Natural killer cell (primary cell): ENCODE measurements at regions not wholly inside any gene's neighbourhood (a gene's known extent, or its start where the extent isn't known, plus 50 kb on each side); places are given as distances from the start of the nearest gene placed in this dataset.

Experiments used
- ATAC-seq, 3 donors: fragments of 150-1000 bp in 2 of 3; fragments of 200-7000 bp in 1 of 3; cut with Tn5 transposase; 1 replicate in 1 of 3; 2 replicates in 2 of 3; pipeline ENCODE4 v1.10.0; 2021; ENCODE audit warnings: mild to moderate bottlenecking in 2 of 3, moderate library complexity in 2 of 3
- DNase-seq, 2 donors: peaks; one replicate each; pipeline versions ENCODE4 v3.0.0 to v3.0.0-alpha.2; 2013 to 2021; ENCODE audit warnings: mixed read lengths in 1 of 2
- H3K27ac ChIP-seq: one replicate; pipeline ENCODE4 v1.5.1; 2013; ENCODE audit warnings: mild to moderate bottlenecking, low read length
- H3K27me3 ChIP-seq: one replicate; pipeline ENCODE4 v1.6.1; 2013; ENCODE audit warnings: low read length; ENCODE audit not compliant: control insufficient read depth, insufficient read depth
- H3K36me3 ChIP-seq: one replicate; pipeline ENCODE4 v1.6.1; 2013; ENCODE audit warnings: low read length; ENCODE audit not compliant: control insufficient read depth, insufficient read depth
- H3K4me1 ChIP-seq: one replicate; pipeline ENCODE4 v1.6.1; 2013; ENCODE audit warnings: low read length; ENCODE audit not compliant: control insufficient read depth, insufficient read depth
- H3K4me3 ChIP-seq: one replicate; pipeline ENCODE4 v1.5.1; 2013; ENCODE audit warnings: low read length
- H3K9me3 ChIP-seq: one replicate; pipeline ENCODE4 v1.6.1; 2013; ENCODE audit warnings: low read length; ENCODE audit not compliant: control insufficient read depth, insufficient read depth
- H3K27ac Mint-ChIP-seq, 2 donors: one replicate each; pipeline ENCODE4 v1.8.0; 2022; ENCODE audit warnings: mild to moderate bottlenecking in 2 of 2, mixed read lengths in 2 of 2, moderate library complexity in 1 of 2
- H3K27me3 Mint-ChIP-seq, 2 donors: one replicate each; pipeline ENCODE4 v1.8.0; 2022; ENCODE audit warnings: low read depth in 2 of 2, mixed read lengths in 2 of 2
- H3K36me3 Mint-ChIP-seq: one replicate; pipeline ENCODE4 v1.8.0; 2022; ENCODE audit warnings: mixed read lengths
- H3K4me1 Mint-ChIP-seq, 2 donors: one replicate each; pipeline ENCODE4 v1.8.0; 2022; ENCODE audit warnings: mixed read lengths in 2 of 2
- H3K4me3 Mint-ChIP-seq: one replicate; pipeline ENCODE4 v1.8.0; 2022; ENCODE audit warnings: mild to moderate bottlenecking, moderate library complexity, mixed read lengths
- H3K9me3 Mint-ChIP-seq, 2 donors: one replicate each; pipeline ENCODE4 v1.8.0; 2022; ENCODE audit warnings: mixed read lengths in 2 of 2
- CTCF ChIP-seq: fragments of 200-600 bp; IDR thresholded peaks from one replicate; pipeline ENCODE4 v1.8.0; 2022; ENCODE audit warnings: antibody characterized with exemption
- WGBS: methylation state at CpG from one replicate; pipeline ENCODE4 v1.1.7; 2013; ENCODE audit warnings: missing lambda C conversion rate; ENCODE audit not compliant: insufficient coverage; 5-methylcytosine and 5-hydroxymethylcytosine counted together
- intact Hi-C: fragments of 100-400 bp; cut with micrococcal nuclease; formaldehyde crosslinking; loops from one replicate; pipeline ENCODE4 v1.14.2; 2022

- Histone ChIP-seq H3K27ac (peak overlapping the region; percentile 54), H3K9me3 (no peaks in the 10 kb centered on the region), H3K4me3 (no peak overlapping the region), H3K36me3 (no peaks in the 10 kb centered on the region), H3K27me3 (no peaks in the 10 kb centered on the region), H3K4me1 (no peaks in the 10 kb centered on the region)
- H3K36me3 Mint-ChIP-seq: no peaks in the 10 kb centered on the region
- H3K9me3 Mint-ChIP-seq: peaks cover 0 to 4% of the 10 kb centered on the region in 2 donors
- intact Hi-C loops: no loop called here
- TF ChIP-seq CTCF: no peak
- H3K4me3 Mint-ChIP-seq: peak overlapping the region; percentile 69
- no peak for ATAC-seq
- peaks cover 2 to 8% of the 10 kb centered on the region in 2 donors for H3K27me3 Mint-ChIP-seq
- H3K27ac Mint-ChIP-seq: peak overlapping the region; percentile 78 to 88
- peaks cover 13 to 14% of the 10 kb centered on the region in 2 donors for H3K4me1 Mint-ChIP-seq
- no peak for DNase-seq
- WGBS: 89% methylated on average over 1 of the region's 2 CpGs
Observed at GRCh38 chr3:144127700-144128099, 156.1 kb downstream of the DIPK2A start.

GRCh38 chr3:144128108-144128892 lies 156.7 kb downstream of the DIPK2A start:
- H3K9me3 ChIP-seq: no peaks in the 10 kb centered on the region

GRCh38 chr3:144129536-144130214 lies 158.1 kb downstream of the DIPK2A start:
- Mint-ChIP-seq H3K36me3 (no peaks in the 10 kb centered on the region), H3K27ac (no peak overlapping the region), H3K4me3 (no peak overlapping the region), H3K9me3 (peaks cover 0 to 3% of the 10 kb centered on the region in 2 donors), H3K27me3 (peaks cover 0 to 3% of the 10 kb centered on the region in 2 donors), H3K4me1 (peaks cover 13 to 14% of the 10 kb centered on the region in 2 donors)
- Histone ChIP-seq H3K36me3 (no peaks in the 10 kb centered on the region), H3K4me1 (no peaks in the 10 kb centered on the region), H3K27me3 (no peaks in the 10 kb centered on the region), H3K4me3 (no peak overlapping the region), H3K9me3 (no peaks in the 10 kb centered on the region), H3K27ac (no peak overlapping the region)
- TF ChIP-seq CTCF: no peak
- no peak for DNase-seq
- intact Hi-C loops: no loop called here
- 87% methylated on average over 5 of the region's 6 CpGs for WGBS
- ATAC-seq: no peak

More at GRCh38 chr3:144128108-144128892, 156.7 kb downstream of the DIPK2A start:
- WGBS: 47% methylated on average over 5 of the region's 6 CpGs
- H3K4me3 ChIP-seq: no peak overlapping the region
- H3K4me1 Mint-ChIP-seq: peaks cover 13 to 14% of the 10 kb centered on the region in 2 donors
- H3K4me3 Mint-ChIP-seq: peak overlapping the region; percentile 69
- no peaks in the 10 kb centered on the region for H3K36me3 Mint-ChIP-seq
- peak; percentile 84 to 93 (median 87) for ATAC-seq
- peaks cover 0 to 2% of the 10 kb centered on the region in 2 donors for H3K27me3 Mint-ChIP-seq
- peak overlapping the region; percentile 78 to 88 for H3K27ac Mint-ChIP-seq
- no peaks in the 10 kb centered on the region for H3K36me3 ChIP-seq
- intact Hi-C loops: no loop called here
- no peaks in the 10 kb centered on the region for H3K27me3 ChIP-seq
- peak overlapping the region; percentile 54 for H3K27ac ChIP-seq
- no peaks in the 10 kb centered on the region for H3K4me1 ChIP-seq
- peak in 1 of 2 donors; percentile 45 for DNase-seq
- no peak for TF ChIP-seq CTCF
- H3K9me3 Mint-ChIP-seq: peaks cover 0 to 2% of the 10 kb centered on the region in 2 donors
